Motor neuron (in vitro differentiated cells): ENCODE measurements at regions not wholly inside any gene's neighbourhood (a gene's known extent, or its start where the extent isn't known, plus 50 kb on each side); places are given as distances from the start of the nearest gene placed in this dataset.
"Not testable (repeated sequence)": the region's sequence is repeated elsewhere in the genome, so short reads cannot be mapped to it uniquely, and the experiment has no call there.

Experiments used
- ATAC-seq, 8 experiments: fragments of 200-7000 bp; cut with Tn5 transposase; replicated peaks in 6 of 8; 2 replicates each; pipeline ENCODE4 v1.8.0; 2021; ENCODE audit warnings: mild to moderate bottlenecking in 8 of 8, moderate library complexity in 8 of 8
- H3K27ac ChIP-seq, 2 donors: fragments of 250-450 bp; sonication (Bioruptor Pico); 2 replicates each; pipeline ENCODE4 v1.9.0; 2021; ENCODE audit warnings: antibody characterized with exemption in 2 of 2, mild to moderate bottlenecking in 2 of 2, moderate library complexity in 1 of 2
- H3K4me1 ChIP-seq, 2 donors: fragments of 250-450 bp; sonication (Bioruptor Pico); replicated peaks in 1 of 2; 2 replicates each; pipeline ENCODE4 v1.6.1; 2021; ENCODE audit warnings: antibody characterized with exemption in 2 of 2, mild to moderate bottlenecking in 2 of 2, moderate library complexity in 1 of 2
- H3K4me3 ChIP-seq, 5 donors: fragments of 250-450 bp; sonication (Bioruptor Pico); 2 replicates each; pipeline ENCODE4 v1.9.0; 2021; ENCODE audit warnings: antibody characterized with exemption in 5 of 5, mild to moderate bottlenecking in 5 of 5, moderate library complexity in 4 of 5
- WGBS, 10 experiments: fragments of 450-650 bp; shearing (Covaris generic); methylation state at CpG; one replicate each; pipeline ENCODE4 v1.0.0; 2022; 5-methylcytosine and 5-hydroxymethylcytosine counted together
- in situ Hi-C, 9 experiments: fragments of 400-800 bp; cut with MboI; loops; one replicate each; pipeline ENCODE4 v1.15.0; 2021; ENCODE audit warnings: low sequenced_read_pairs in 9 of 9, low pct_unique_long_range_greater_than_20kb in 2 of 9; ENCODE audit not compliant: unreplicated experiment in 9 of 9

GRCh38 chr13:65264066-65264465 lies 1966.1 kb downstream of the PCDH9 start:
- Histone ChIP-seq H3K4me3 (no peak overlapping the region), H3K27ac (no peak overlapping the region), H3K4me1 (peaks cover 10 to 17% of the 10 kb centered on the region in 2 donors)
- in situ Hi-C loops: no loop called here
- no peak for ATAC-seq
- 60 to 100% (median 100%) methylated on average over 1 to 2 of the region's 2 CpGs; no CpG with 5 or more reads in 7 of the 10 experiments for WGBS, 10 experiments

GRCh38 chr13:65260946-65261891 lies 1968.9 kb downstream of the PCDH9 start:
- in situ Hi-C loops: no loop called here
- Histone ChIP-seq H3K4me3 (no peak overlapping the region), H3K27ac (no peak overlapping the region), H3K4me1 (peaks cover 10 to 17% of the 10 kb centered on the region in 2 donors)
- WGBS, 10 experiments: 0 to 51% (median 30%) methylated on average over 1 to 5 of the region's 5 CpGs
- ATAC-seq: peak in 6 of 8 experiments; percentile 45 to 96 (median 72)

- Histone ChIP-seq H3K4me3 (no peak overlapping the region), H3K4me1 (no peaks in the 10 kb centered on the region), H3K27ac (no peak overlapping the region)
- WGBS, 10 experiments: 0 to 100% (median 89%) methylated on average over 1 of the region's 1 CpG
- ATAC-seq: no peak
- in situ Hi-C loops: no loop called here
These were observed 1989.4 kb downstream of the PCDH9 start for GRCh38 chr13:65240773-65241172.

- 13 to 85% (median 60%) methylated on average over 1 to 6 of the region's 6 CpGs for WGBS, 10 experiments
- no peak overlapping the region for H3K27ac ChIP-seq
- no peaks in the 10 kb centered on the region for H3K4me1 ChIP-seq
- no peak overlapping the region for H3K4me3 ChIP-seq
- no peak for ATAC-seq
- in situ Hi-C loops: no loop called here
These were observed 1993.2 kb downstream of the PCDH9 start for GRCh38 chr13:65236841-65237418.

- 2 to 100% (median 78%) methylated on average over 1 to 7 of the region's 7 CpGs for WGBS, 10 experiments
- Histone ChIP-seq H3K27ac (no peak overlapping the region), H3K4me3 (no peak overlapping the region), H3K4me1 (no peaks in the 10 kb centered on the region)
- in situ Hi-C loops: no loop called here
- ATAC-seq: peak in 1 of 8 experiments; percentile 52
These were observed 2012.6 kb downstream of the PCDH9 start for GRCh38 chr13:65217471-65217995.

- H3K27ac ChIP-seq, H3K4me1 ChIP-seq, H3K4me3 ChIP-seq, in situ Hi-C loops, ATAC-seq: not testable (repeated sequence)
- WGBS, 10 experiments: 86 to 100% (median 90%) methylated on average over 1 to 2 of the region's 2 CpGs; no CpG with 5 or more reads in 7 of the 10 experiments
These were observed 2027.3 kb downstream of the PCDH9 start for GRCh38 chr13:65202845-65203244.

GRCh38 chr13:65188721-65189120 lies 2041.4 kb downstream of the PCDH9 start:
- WGBS, 10 experiments: 42 to 100% (median 80%) methylated on average over 1 to 3 of the region's 3 CpGs; no CpG with 5 or more reads in 1 of the 10 experiments
- no peak overlapping the region for H3K27ac ChIP-seq
- H3K4me1 ChIP-seq: no peaks in the 10 kb centered on the region
- ATAC-seq: no peak
- in situ Hi-C loops: no loop called here
- H3K4me3 ChIP-seq: no peak overlapping the region

GRCh38 chr13:65168026-65168425 lies 2062.1 kb downstream of the PCDH9 start:
- Histone ChIP-seq H3K4me1 (no peaks in the 10 kb centered on the region), H3K4me3 (no peak overlapping the region), H3K27ac (no peak overlapping the region)
- 20 to 90% (median 75%) methylated on average over 2 to 3 of the region's 3 CpGs for WGBS, 10 experiments
- in situ Hi-C loops: no loop called here
- peak in 2 of 8 experiments; percentile 66 to 74 for ATAC-seq

GRCh38 chr13:65166675-65167074 lies 2063.5 kb downstream of the PCDH9 start:
- in situ Hi-C loops: no loop called here
- Histone ChIP-seq H3K27ac (no peak overlapping the region), H3K4me3 (no peak overlapping the region), H3K4me1 (no peaks in the 10 kb centered on the region)
- 0 to 100% (median 64%) methylated on average over 1 to 3 of the region's 3 CpGs for WGBS, 10 experiments
- ATAC-seq: peak in 1 of 8 experiments; percentile 45

- in situ Hi-C loops: no loop called here
- Histone ChIP-seq H3K27ac (no peak overlapping the region), H3K4me3 (no peak overlapping the region), H3K4me1 (no peaks in the 10 kb centered on the region)
- WGBS, 10 experiments: 11 to 100% (median 50%) methylated on average over 1 to 3 of the region's 3 CpGs; no CpG with 5 or more reads in 1 of the 10 experiments
- no peak for ATAC-seq
These were observed 2070.3 kb downstream of the PCDH9 start for GRCh38 chr13:65159803-65160202.

GRCh38 chr13:65155861-65156260 lies 2074.3 kb downstream of the PCDH9 start:
- no peak overlapping the region for H3K27ac ChIP-seq
- in situ Hi-C loops: no loop called here
- ATAC-seq: no peak
- WGBS, 10 experiments: 0 to 100% (median 84%) methylated on average over 1 to 2 of the region's 2 CpGs; no CpG with 5 or more reads in 2 of the 10 experiments
- no peaks in the 10 kb centered on the region for H3K4me1 ChIP-seq
- H3K4me3 ChIP-seq: no peak overlapping the region

GRCh38 chr13:65154661-65155447 lies 2075.3 kb downstream of the PCDH9 start:
- ATAC-seq: no peak
- no peak overlapping the region for H3K4me3 ChIP-seq
- 23 to 100% (median 84%) methylated on average over 2 to 5 of the region's 5 CpGs for WGBS, 10 experiments
- in situ Hi-C loops: no loop called here
- no peak overlapping the region for H3K27ac ChIP-seq
- no peaks in the 10 kb centered on the region for H3K4me1 ChIP-seq

- Histone ChIP-seq H3K4me1 (no peaks in the 10 kb centered on the region), H3K4me3 (no peak overlapping the region), H3K27ac (no peak overlapping the region)
- ATAC-seq: no peak
- WGBS, 10 experiments: 92 to 100% (median 97%) methylated on average over 7 to 11 of the region's 37 CpGs; no CpG with 5 or more reads in 7 of the 10 experiments
- in situ Hi-C loops: no loop called here
These were observed 2080.4 kb downstream of the PCDH9 start for GRCh38 chr13:65149687-65150086.
